SK-N-MC (cell line): ENCODE measurements at regions not wholly inside any gene's neighbourhood (a gene's known extent, or its start where the extent isn't known, plus 50 kb on each side); places are given as distances from the start of the nearest gene placed in this dataset.
"Not testable (repeated sequence)": the region's sequence is repeated elsewhere in the genome, so short reads cannot be mapped to it uniquely, and the experiment has no call there.

ENCODE experiments used
- DNase-seq: peaks from one replicate; pipeline ENCODE4 v3.0.0-alpha.2; 2011; ENCODE audit warnings: low read depth, low spot score
- H3K27ac ChIP-seq: fragments of 200-600 bp; sonication (generic); 2 replicates; pipeline ENCODE4 v1.5.1; 2016; ENCODE audit warnings: mixed run types
- H3K36me3 ChIP-seq: fragments of 200-600 bp; sonication (generic); 2 replicates; pipeline ENCODE4 v1.6.1; 2017; ENCODE audit warnings: antibody characterized with exemption, low read length, mixed read lengths; ENCODE audit not compliant: insufficient read depth
- H3K4me3 ChIP-seq: fragments of 200-600 bp; sonication (generic); 2 replicates; pipeline ENCODE4 v1.5.1; 2016
- H3K9ac ChIP-seq: fragments of 200-600 bp; sonication (generic); 2 replicates; pipeline ENCODE4 v1.8.0; 2017; ENCODE audit warnings: mixed run types, mixed read lengths; ENCODE audit not compliant: insufficient read length
- H3K9me3 ChIP-seq: fragments of 200-600 bp; sonication (generic); 2 replicates; pipeline ENCODE4 v1.6.1; 2017; ENCODE audit warnings: low read depth, mild to moderate bottlenecking, antibody characterized with exemption, low read length, moderate library complexity, mixed read lengths
- EZH2 ChIP-seq: fragments of 200-600 bp; sonication (generic); IDR thresholded peaks from one replicate; pipeline ENCODE4 v1.6.1; 2017; ENCODE audit warnings: antibody characterized with exemption
- FOXP2 ChIP-seq: optimal IDR thresholded peaks from 2 replicates; pipeline ENCODE3; 2011; ENCODE audit warnings: mild to moderate bottlenecking, moderate library complexity; ENCODE audit not compliant: insufficient read depth; ENCODE audit errors: extremely low read length, control extremely low read depth
- POLR2AphosphoS5 ChIP-seq: IDR thresholded peaks from 2 replicates; pipeline ENCODE4 v1.6.1; 2012; ENCODE audit warnings: mild to moderate bottlenecking, low read depth, low read length, borderline replicate concordance

DNA sequence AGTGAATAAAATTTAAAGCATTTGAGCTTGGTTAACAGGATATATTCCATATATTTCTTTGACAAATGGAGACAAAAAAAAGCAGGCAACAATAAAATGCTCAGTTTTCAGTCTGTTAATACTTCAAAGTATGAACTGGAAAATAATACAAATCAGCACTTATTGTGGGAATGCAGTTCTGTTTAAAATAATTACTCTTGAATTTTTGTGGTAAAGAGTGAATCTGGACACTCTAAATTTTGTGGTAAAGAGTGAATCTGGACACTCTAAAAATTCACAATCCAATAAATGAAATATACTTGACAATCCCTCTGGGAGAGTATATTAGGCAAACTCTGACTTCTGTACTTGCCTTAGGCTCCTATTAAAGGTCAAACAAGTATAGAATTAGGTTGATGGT, 141.9 kb upstream of the RASA1 start:
- Histone ChIP-seq H3K4me3 (no peak overlapping the region), H3K36me3 (no peaks in the 10 kb centered on the region), H3K9me3 (no peaks in the 10 kb centered on the region), H3K27ac (peak overlapping the region; percentile 15; the same call in 1 of the 2 replicates), H3K9ac (no peak overlapping the region)
- no peak for TF ChIP-seq FOXP2
- TF ChIP-seq EZH2 = no peak
- TF ChIP-seq POLR2AphosphoS5 = no peak
- no peak for DNase-seq

DNA sequence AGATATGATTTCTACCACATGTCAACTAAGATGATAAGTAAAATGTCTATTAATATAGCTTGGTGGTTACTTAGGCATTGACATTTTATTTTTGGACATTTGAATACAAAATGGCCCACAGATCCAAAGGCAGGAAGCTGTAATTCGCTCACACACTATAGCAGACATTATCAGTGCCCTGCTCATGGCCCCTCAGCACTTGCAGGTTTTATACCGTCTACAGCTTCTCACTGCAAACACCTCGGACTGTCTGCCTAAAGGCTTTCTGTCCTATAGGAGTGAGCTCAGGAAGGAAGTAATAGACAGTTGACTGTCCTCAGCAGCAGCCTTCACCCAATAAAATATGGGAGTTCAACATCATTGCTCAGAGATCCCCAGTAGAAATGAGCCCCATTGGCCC, 140.8 kb upstream of the RASA1 start:
- no peak overlapping the region for H3K9ac ChIP-seq
- no peak for TF ChIP-seq FOXP2
- TF ChIP-seq POLR2AphosphoS5 = no peak
- TF ChIP-seq EZH2 = no peak
- no peak overlapping the region for H3K27ac ChIP-seq
- DNase-seq = no peak
- H3K4me3 ChIP-seq = no peak overlapping the region
- H3K36me3 ChIP-seq = no peaks in the 10 kb centered on the region
- H3K9me3 ChIP-seq = no peaks in the 10 kb centered on the region

DNA sequence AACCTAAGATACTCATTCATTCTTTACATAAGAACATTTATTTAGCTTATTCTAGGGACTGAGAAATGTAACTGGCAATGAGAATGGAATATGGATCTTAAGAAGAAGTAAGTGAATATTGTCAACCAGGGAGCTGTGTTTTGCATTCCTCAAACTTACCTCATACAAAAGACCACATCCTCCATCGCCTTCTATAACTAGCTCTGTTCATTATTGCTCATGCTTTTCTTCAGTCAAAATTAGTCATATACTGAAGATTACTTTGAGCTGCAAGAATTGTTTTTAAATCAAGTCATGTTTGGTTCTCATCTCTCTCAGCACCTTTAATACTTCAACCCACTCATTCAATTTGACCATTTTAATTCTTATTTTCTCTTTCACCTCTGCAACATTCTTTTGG, 140.3 kb upstream of the RASA1 start:
- DNase-seq = no peak
- H3K9ac ChIP-seq = no peak overlapping the region

DNA sequence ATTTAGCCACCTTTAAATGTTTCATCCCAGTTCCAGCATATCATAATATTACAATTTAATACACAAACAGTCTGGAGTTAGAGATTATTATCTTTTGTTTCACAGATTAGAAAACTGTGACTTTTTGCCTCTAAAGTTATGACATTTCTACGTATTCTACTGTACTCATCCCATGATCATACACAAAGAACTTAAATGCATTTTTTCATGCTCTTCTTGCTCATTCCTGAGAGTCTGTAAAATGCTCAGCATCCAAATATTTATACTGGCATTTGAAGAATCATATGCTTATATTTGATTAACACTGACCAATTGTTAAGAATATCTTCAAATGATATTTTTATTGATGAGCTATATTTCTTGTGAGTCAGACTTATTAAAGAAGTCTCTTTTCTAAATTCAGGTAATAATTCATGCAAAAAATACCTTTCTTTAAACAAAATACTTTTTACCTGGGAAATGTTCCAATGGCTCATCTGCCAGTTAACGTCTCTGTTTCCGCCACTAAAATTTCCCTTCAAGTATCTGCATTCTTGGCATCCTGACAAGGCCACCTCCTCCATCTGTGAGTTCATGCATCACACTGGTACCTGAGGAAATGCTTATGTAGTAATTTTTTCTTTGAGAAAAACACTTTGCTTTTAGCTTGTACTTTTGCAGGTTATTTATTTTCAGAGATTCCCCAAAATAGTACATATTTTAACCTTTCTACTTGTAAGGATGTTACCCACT, 139.6 kb upstream of the RASA1 start:
- Histone ChIP-seq H3K36me3 (no peaks in the 10 kb centered on the region), H3K27ac (no peak overlapping the region), H3K4me3 (no peak overlapping the region), H3K9ac (no peak overlapping the region), H3K9me3 (no peaks in the 10 kb centered on the region)
- no peak for TF ChIP-seq POLR2AphosphoS5
- no peak for DNase-seq

More for the DNA sequence above, 140.3 kb upstream of the RASA1 start:
- Histone ChIP-seq H3K27ac (no peak overlapping the region), H3K9me3 (no peaks in the 10 kb centered on the region), H3K36me3 (no peaks in the 10 kb centered on the region), H3K4me3 (no peak overlapping the region)
- TF ChIP-seq POLR2AphosphoS5 (no peak), EZH2 (no peak), FOXP2 (no peak)

DNA sequence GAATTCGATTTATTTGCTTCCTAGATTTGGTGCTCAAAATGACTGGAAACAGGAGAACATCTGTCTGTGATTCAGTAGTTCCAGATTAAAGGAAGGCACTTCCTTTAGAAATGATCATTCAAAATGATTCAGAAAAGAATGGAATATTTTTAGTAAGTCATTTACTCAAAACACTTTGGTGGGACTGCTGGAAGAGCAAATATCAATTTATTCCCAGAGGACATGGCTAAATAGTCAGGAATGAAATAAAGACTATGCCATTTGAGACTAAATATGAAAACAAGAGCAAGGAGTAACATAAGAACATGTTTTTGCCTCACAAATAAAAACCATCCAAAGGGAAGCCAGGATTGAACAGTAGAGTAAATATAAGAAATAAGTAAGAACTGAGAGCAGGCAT, 138.6 kb upstream of the RASA1 start:
- DNase-seq = no peak
- Histone ChIP-seq H3K9me3 (no peaks in the 10 kb centered on the region), H3K9ac (no peak overlapping the region), H3K4me3 (no peak overlapping the region), H3K36me3 (no peaks in the 10 kb centered on the region), H3K27ac (no peak overlapping the region)
- TF ChIP-seq POLR2AphosphoS5 (no peak), EZH2 (no peak), FOXP2 (no peak)

DNA sequence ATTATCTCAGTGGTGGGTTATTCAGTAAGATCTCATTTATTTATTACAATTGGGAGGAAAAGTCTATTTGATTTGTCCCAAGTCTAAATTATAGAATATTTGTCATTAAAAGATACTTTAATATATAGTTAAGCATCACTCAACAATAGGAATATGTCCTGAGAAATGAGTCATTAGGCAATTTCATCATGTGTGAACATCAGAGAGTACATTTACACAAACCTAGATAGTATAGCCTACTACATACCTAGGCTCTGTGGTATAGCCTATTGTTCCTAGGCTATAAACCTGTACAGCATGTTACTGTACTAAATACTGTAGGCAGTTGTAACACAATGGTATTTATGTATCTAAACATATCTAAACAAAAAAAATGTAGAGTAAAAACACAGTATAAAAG, 135.0 kb upstream of the RASA1 start:
- no peak overlapping the region for H3K27ac ChIP-seq
- H3K9ac ChIP-seq = no peak overlapping the region
- no peaks in the 10 kb centered on the region for H3K9me3 ChIP-seq
- H3K4me3 ChIP-seq = no peak overlapping the region
- DNase-seq = no peak
- no peak for TF ChIP-seq EZH2
- no peak for TF ChIP-seq POLR2AphosphoS5
- no peak for TF ChIP-seq FOXP2
- no peaks in the 10 kb centered on the region for H3K36me3 ChIP-seq

DNA sequence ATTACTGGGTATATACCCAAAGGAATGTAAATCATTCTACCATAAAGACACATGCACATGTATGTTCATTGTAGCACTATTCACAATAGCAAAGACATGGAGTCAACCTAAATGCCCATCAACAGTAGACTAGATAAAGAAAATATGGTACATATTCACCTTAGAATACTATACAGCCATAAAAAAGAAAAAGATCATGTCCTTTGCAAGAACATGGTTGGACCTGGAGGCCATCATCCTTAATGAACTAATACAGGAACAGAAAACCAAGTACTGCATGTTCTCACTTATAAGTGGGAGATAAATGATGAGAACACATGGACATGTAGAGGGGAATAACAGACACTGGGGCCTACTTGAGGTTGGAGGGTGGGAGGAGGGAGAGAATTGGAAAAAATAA, 133.2 kb upstream of the RASA1 start:
- H3K9ac ChIP-seq, H3K9me3 ChIP-seq, DNase-seq, H3K36me3 ChIP-seq, H3K27ac ChIP-seq, H3K4me3 ChIP-seq: not testable (repeated sequence)

DNA sequence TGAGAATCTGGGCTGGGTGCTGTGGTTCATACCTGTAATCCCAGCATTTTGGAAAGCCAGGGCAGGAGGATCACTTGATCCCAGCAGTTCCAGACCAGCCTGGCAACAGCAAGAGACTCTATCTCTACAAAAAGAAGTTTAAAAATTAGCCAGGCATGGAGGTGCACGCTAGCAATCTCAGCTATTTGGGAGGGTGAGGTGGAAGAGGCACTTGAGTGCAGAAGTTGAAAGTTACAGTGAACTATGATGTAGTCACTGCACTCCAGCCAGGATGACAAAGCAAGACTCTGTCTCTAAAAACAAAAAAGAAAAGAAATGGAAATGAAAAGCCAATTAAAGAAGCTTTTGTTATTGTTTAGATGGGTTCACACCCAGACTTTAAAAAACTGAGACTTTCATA, 131.6 kb upstream of the RASA1 start:
- TF ChIP-seq FOXP2 (no peak), POLR2AphosphoS5 (no peak), EZH2 (no peak)
- Histone ChIP-seq H3K9me3 (no peaks in the 10 kb centered on the region), H3K27ac (no peak overlapping the region), H3K4me3 (no peak overlapping the region), H3K9ac (no peak overlapping the region), H3K36me3 (no peaks in the 10 kb centered on the region)
- no peak for DNase-seq

DNA sequence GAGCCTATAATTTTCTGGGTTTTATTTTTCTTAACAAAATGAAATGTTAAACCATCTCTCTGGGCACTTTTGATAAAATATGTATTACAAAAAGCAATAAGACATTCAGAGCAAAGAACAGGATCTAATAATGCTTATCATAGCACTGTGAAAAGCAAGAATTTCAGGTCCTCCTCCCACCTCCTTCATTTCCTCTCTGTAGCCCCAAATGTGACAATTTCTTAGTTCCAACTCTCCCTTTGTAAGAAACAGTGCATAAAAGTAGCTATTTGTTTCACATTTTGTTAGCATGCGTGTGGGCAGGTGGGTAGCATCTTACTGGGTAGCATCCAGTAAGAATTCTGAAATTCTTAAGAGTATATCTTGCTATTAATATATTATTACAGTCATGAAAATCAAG, 130.9 kb upstream of the RASA1 start:
- Histone ChIP-seq H3K9ac (no peak overlapping the region), H3K27ac (no peak overlapping the region), H3K9me3 (no peaks in the 10 kb centered on the region), H3K36me3 (no peaks in the 10 kb centered on the region), H3K4me3 (no peak overlapping the region)
- TF ChIP-seq EZH2 (no peak), FOXP2 (no peak), POLR2AphosphoS5 (no peak)
- DNase-seq = no peak
